ENCODE measurements at regions not wholly inside any gene's neighbourhood (a gene's known extent, or its start where the extent isn't known, plus 50 kb on each side); places are given as distances from the start of the nearest gene placed in this dataset.
"Not testable (repeated sequence)": the region's sequence is repeated elsewhere in the genome, so short reads cannot be mapped to it uniquely, and the experiment has no call there.

- no peak for DNase-seq (ENCODE audit: low spot score)
These were observed 131.7 kb downstream of the HHIPL2 start for GRCh38 chr1:222416001-222416791.

GRCh38 chr1:222415441-222415840, 132.5 kb downstream of the HHIPL2 start:
- no peak for DNase-seq (ENCODE audit: low spot score)

GRCh38 chr1:222413991-222414549, 133.8 kb downstream of the HHIPL2 start:
- DNase-seq (ENCODE audit: low spot score), result no peak

GRCh38 chr1:222413436-222413835, 134.5 kb downstream of the HHIPL2 start:
- DNase-seq (ENCODE audit: low spot score), result no peak

GRCh38 chr1:222404710-222405109, 143.2 kb downstream of the HHIPL2 start:
- no peak for DNase-seq (ENCODE audit: low spot score)

GRCh38 chr1:222399197-222399596, 148.7 kb downstream of the HHIPL2 start:
- DNase-seq (ENCODE audit: low spot score), result no peak

- DNase-seq (ENCODE audit: low spot score), result no peak
These were observed 153.7 kb downstream of the HHIPL2 start for GRCh38 chr1:222394224-222394623.

- DNase-seq (ENCODE audit: low spot score), result no peak
These were observed 155.3 kb downstream of the HHIPL2 start for GRCh38 chr1:222392556-222392955.

GRCh38 chr1:222390181-222390580, 157.7 kb downstream of the HHIPL2 start:
- no peak for DNase-seq (ENCODE audit: low spot score)

- DNase-seq (ENCODE audit: low spot score), result peak; percentile 40
These were observed 160.7 kb downstream of the HHIPL2 start for GRCh38 chr1:222387007-222387814.

GRCh38 chr1:222385955-222386354, 161.9 kb downstream of the HHIPL2 start:
- DNase-seq (ENCODE audit: low spot score), result no peak

- no peak for DNase-seq (ENCODE audit: low spot score)
These were observed 162.6 kb downstream of the HHIPL2 start for GRCh38 chr1:222385262-222385661.

GRCh38 chr1:222384531-222384930, 163.4 kb downstream of the HHIPL2 start:
- no peak for DNase-seq (ENCODE audit: low spot score)

GRCh38 chr1:222382171-222382570, 165.7 kb downstream of the HHIPL2 start:
- DNase-seq (ENCODE audit: low spot score), result no peak

GRCh38 chr1:222377428-222378088, 170.3 kb downstream of the HHIPL2 start:
- no peak for DNase-seq (ENCODE audit: low spot score)

GRCh38 chr1:222376791-222377190, 171.1 kb downstream of the HHIPL2 start:
- not testable (repeated sequence) for DNase-seq (ENCODE audit: low spot score)

- no peak for DNase-seq (ENCODE audit: low spot score)
These were observed 172.2 kb downstream of the HHIPL2 start for GRCh38 chr1:222375701-222376100.

- no peak for DNase-seq (ENCODE audit: low spot score)
These were observed 173.9 kb downstream of the HHIPL2 start for GRCh38 chr1:222373831-222374602.

- no peak for DNase-seq (ENCODE audit: low spot score)
These were observed 174.7 kb downstream of the HHIPL2 start for GRCh38 chr1:222373216-222373615.

- DNase-seq (ENCODE audit: low spot score), result no peak
These were observed 175.7 kb downstream of the HHIPL2 start for GRCh38 chr1:222372221-222372620.

- peak; percentile 71 for DNase-seq (ENCODE audit: low spot score)
These were observed 176.8 kb downstream of the HHIPL2 start for GRCh38 chr1:222370913-222371675.

Measured in H4 (cell line).